Kidney (tissue), 13 donors: ENCODE measurements at regions not wholly inside any gene's neighbourhood (a gene's known extent, or its start where the extent isn't known, plus 50 kb on each side); places are given as distances from the start of the nearest gene placed in this dataset.

ENCODE experiments used
- DNase-seq, 5 donors: peaks; one replicate each; pipeline ENCODE4 v3.0.0-alpha.2; 2013 to 2020
- FAIRE-seq: peaks from 2 replicates; lab custom pipeline; 2012; peaks lifted over from hg19 to GRCh38; lab: Jason Lieb, UNC
- H3K27ac ChIP-seq, 2 donors: one replicate each; pipeline ENCODE4 v1.7.0; 2013; ENCODE audit warnings: low read depth in 2 of 2, low read length in 2 of 2, inconsistent platforms in 1 of 2
- H3K27me3 ChIP-seq: one replicate; pipeline ENCODE4 v1.7.1; 2013; ENCODE audit warnings: low read length, inconsistent platforms; ENCODE audit not compliant: control insufficient read depth, insufficient read depth
- H3K36me3 ChIP-seq, 3 donors: one replicate each; pipeline versions ENCODE4 v1.7.0 to v1.7.1; 2013; ENCODE audit warnings: low read length in 3 of 3, control low read depth in 1 of 3, inconsistent platforms in 1 of 3; ENCODE audit not compliant: insufficient read depth in 3 of 3, control insufficient read depth in 2 of 3
- H3K4me1 ChIP-seq, 3 donors: one replicate each; pipeline versions ENCODE4 v1.7.0 to v1.7.1; 2013; ENCODE audit warnings: low read length in 3 of 3, inconsistent platforms in 1 of 3, low read depth in 1 of 3; ENCODE audit not compliant: control insufficient read depth in 2 of 3, insufficient read depth in 2 of 3
- H3K4me3 ChIP-seq, 3 donors: one replicate each; pipeline versions ENCODE4 v1.7.0 to v1.8.1; 2013; ENCODE audit warnings: low read length in 3 of 3, control low read depth in 1 of 3, inconsistent platforms in 1 of 3
- H3K9ac ChIP-seq, 3 donors: one replicate each; pipeline versions ENCODE4 v1.7.0 to v1.7.1; 2013; ENCODE audit warnings: low read length in 3 of 3, control low read depth in 1 of 3, inconsistent platforms in 1 of 3
- H3K9me3 ChIP-seq, 3 donors: one replicate each; pipeline versions ENCODE4 v1.7.0 to v1.7.1; 2013; ENCODE audit warnings: low read length in 3 of 3, control low read depth in 1 of 3, inconsistent platforms in 1 of 3; ENCODE audit not compliant: control insufficient read depth in 2 of 3, insufficient read depth in 1 of 3
- CTCF ChIP-seq: IDR thresholded peaks from 3 replicates; pipeline ENCODE4 v1.5.1; 2012; ENCODE audit warnings: mild to moderate bottlenecking, moderate library complexity, borderline replicate concordance; ENCODE audit not compliant: insufficient read depth; ENCODE audit errors: extremely low read depth
- intact Hi-C: fragments of 100-400 bp; cut with DNase I; formaldehyde crosslinking; loops from one replicate; pipeline ENCODE4 v1.11.1; 2022
- donor health status: control.
- donor health status: control.
- donor health status: control.
- donor health status: control.
- donor health status: control.
- donor health status: DM: yes; HTN: yes; CAD: no.
- donor health status: Normal renal cell carcinoma (clear cell type).

DNA sequence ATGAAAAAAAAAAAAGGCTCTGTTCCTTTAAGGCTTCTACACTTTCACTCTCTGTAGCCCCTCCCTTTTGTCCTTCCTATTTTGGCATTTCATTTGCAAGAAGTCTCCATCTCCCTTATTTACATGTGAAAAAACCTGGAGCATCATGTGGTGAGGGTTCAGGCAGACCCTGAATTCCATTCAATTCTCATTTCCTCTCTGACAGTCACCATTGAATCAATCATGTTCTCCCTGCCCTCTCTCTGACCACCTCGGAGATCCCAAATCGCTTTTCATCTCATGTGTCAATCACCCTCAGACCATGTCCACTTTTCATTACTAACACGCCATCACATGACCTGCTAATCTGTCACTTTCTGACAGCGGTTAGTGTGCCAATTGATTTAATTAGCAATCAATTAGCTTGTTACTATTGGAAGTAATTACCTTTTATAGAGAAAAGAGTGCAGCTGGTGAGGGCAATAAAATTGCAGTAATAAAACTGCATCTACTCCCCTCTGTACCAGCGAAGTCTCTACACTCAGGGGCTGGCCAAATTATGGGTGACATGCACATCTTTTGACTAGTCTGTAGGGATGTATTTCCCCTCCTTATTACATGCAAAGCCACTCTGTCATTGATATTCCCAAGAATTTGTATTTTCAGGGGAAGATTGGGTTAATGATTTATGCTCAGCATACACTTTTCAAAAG is 317.4 kb downstream of the EN1 start:
- TF ChIP-seq CTCF = no peak
- intact Hi-C loops = no loop called here
- FAIRE-seq = no peak
- Histone ChIP-seq H3K27me3 (no peaks in the 10 kb centered on the region), H3K4me1 (no peaks in the 10 kb centered on the region), H3K27ac (no peak overlapping the region), H3K4me3 (no peak overlapping the region), H3K9me3 (no peaks in the 10 kb centered on the region), H3K9ac (no peak overlapping the region), H3K36me3 (no peaks in the 10 kb centered on the region)
- DNase-seq = no peak

DNA sequence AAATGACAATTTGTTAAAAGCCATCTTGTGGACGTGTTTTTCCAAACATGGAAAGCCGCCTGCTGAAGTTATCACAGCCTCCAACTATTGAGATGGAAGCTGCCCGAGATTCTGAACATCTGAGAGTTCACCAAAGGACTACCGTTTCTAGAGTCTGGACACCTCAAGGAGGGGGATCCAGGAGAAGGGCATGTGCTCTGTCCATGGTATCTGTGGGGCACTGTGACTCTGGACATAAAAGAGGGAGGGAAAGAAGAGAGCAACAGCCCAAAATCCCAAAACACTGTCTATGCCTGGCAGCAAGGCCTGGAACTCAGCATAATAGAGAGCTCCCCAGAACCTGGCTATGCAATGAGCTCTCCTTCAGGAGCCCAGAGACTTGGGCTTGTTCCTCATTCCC is 319.9 kb downstream of the EN1 start:
- H3K9ac ChIP-seq = no peak overlapping the region
- no peak overlapping the region for H3K4me3 ChIP-seq
- no peaks in the 10 kb centered on the region for H3K9me3 ChIP-seq
- H3K36me3 ChIP-seq = no peaks in the 10 kb centered on the region
- no peak overlapping the region for H3K27ac ChIP-seq
- intact Hi-C loops = no loop called here
- H3K27me3 ChIP-seq = no peaks in the 10 kb centered on the region
- TF ChIP-seq CTCF = no peak
- no peak for FAIRE-seq
- no peaks in the 10 kb centered on the region for H3K4me1 ChIP-seq
- DNase-seq = no peak

GRCh38 chr2:118525346-118525745 is 322.1 kb downstream of the EN1 start:
- Histone ChIP-seq H3K9ac (no peak overlapping the region), H3K27ac (no peak overlapping the region), H3K4me3 (no peak overlapping the region), H3K9me3 (peaks cover 0 to 11% (median 0%) of the 10 kb centered on the region in 3 donors), H3K36me3 (no peaks in the 10 kb centered on the region), H3K27me3 (no peaks in the 10 kb centered on the region), H3K4me1 (no peaks in the 10 kb centered on the region)
- FAIRE-seq (no peak), DNase-seq (no peak)
- no peak for TF ChIP-seq CTCF
- intact Hi-C loops = no loop called here

- DNase-seq = no peak
- Histone ChIP-seq H3K9me3 (peaks cover 0 to 13% (median 0%) of the 10 kb centered on the region in 3 donors), H3K36me3 (no peaks in the 10 kb centered on the region), H3K4me1 (no peaks in the 10 kb centered on the region), H3K27ac (no peak overlapping the region), H3K27me3 (no peaks in the 10 kb centered on the region), H3K4me3 (no peak overlapping the region), H3K9ac (no peak overlapping the region)
- intact Hi-C loops = no loop called here
- no peak for FAIRE-seq
- TF ChIP-seq CTCF = no peak
These were observed 322.5 kb downstream of the EN1 start for GRCh38 chr2:118524911-118525310.
